Type B pancreatic cell (in vitro differentiated cells): ENCODE measurements at regions not wholly inside any gene's neighbourhood (a gene's known extent, or its start where the extent isn't known, plus 50 kb on each side); places are given as distances from the start of the nearest gene placed in this dataset.
"Not testable (repeated sequence)": the region's sequence is repeated elsewhere in the genome, so short reads cannot be mapped to it uniquely, and the experiment has no call there.

Source experiments
- DNase-seq: peaks from one replicate; pipeline ENCODE4 v3.0.0; 2021; ENCODE audit warnings: mixed read lengths; ENCODE audit not compliant: unreplicated experiment; ENCODE audit errors: extremely low spot score
- H3K27ac Mint-ChIP-seq: 2 replicates; pipeline ENCODE4 v1.8.0; 2021; ENCODE audit warnings: mild to moderate bottlenecking, mixed read lengths
- H3K27me3 Mint-ChIP-seq: 2 replicates; pipeline ENCODE4 v1.8.0; 2021; ENCODE audit warnings: mixed read lengths
- H3K36me3 Mint-ChIP-seq: 2 replicates; pipeline ENCODE4 v1.8.0; 2021; ENCODE audit warnings: mixed read lengths
- H3K4me1 Mint-ChIP-seq: one replicate; pipeline ENCODE4 v1.8.0; 2021; ENCODE audit warnings: mixed read lengths; ENCODE audit not compliant: unreplicated experiment
- H3K4me3 Mint-ChIP-seq: 2 replicates; pipeline ENCODE4 v1.8.0; 2021; ENCODE audit warnings: mild to moderate bottlenecking, mixed read lengths
- H3K9me3 Mint-ChIP-seq: 2 replicates; pipeline ENCODE4 v1.8.0; 2021; ENCODE audit warnings: mixed read lengths
- CTCF ChIP-seq: fragments of 200-600 bp; sonication (generic); conservative IDR thresholded peaks from 2 replicates; pipeline ENCODE4 v1.5.0; 2021; ENCODE audit warnings: antibody characterized with exemption, mild to moderate bottlenecking

- Mint-ChIP-seq H3K27ac (no peak overlapping the region), H3K9me3 (no peaks in the 10 kb centered on the region), H3K4me1 (no peaks in the 10 kb centered on the region), H3K27me3 (peaks cover 12% of the 10 kb centered on the region), H3K36me3 (no peaks in the 10 kb centered on the region), H3K4me3 (no peak overlapping the region)
- no peak for DNase-seq
- no peak for TF ChIP-seq CTCF
Observed at GRCh38 chr10:25743832-25744231, 190.2 kb upstream of the MYO3A start.

- no peaks in the 10 kb centered on the region for H3K36me3 Mint-ChIP-seq
Observed at GRCh38 chr10:25744574-25744973, 189.5 kb upstream of the MYO3A start.

DNA sequence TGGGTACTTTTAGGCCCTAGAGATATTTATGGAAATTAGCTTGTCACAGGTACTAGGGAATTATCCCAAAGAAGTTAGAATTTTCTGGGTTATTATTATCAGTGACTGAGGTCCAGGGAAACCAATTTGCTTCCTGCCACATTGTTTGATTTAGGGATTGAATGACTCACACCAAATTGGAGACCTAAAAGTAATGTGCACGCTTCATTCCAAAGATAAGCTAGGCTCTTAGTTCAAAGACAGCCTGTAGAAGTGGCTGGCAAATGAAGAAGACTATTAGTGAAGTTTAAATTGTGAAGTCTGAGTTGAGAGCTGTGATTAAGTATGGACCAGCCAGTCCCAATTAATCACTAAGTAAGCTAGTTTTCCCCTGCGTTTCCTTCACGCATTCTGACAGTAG is 188.1 kb upstream of the MYO3A start:
- Mint-ChIP-seq H3K9me3 (no peaks in the 10 kb centered on the region), H3K27ac (no peak overlapping the region), H3K36me3 (no peaks in the 10 kb centered on the region), H3K4me3 (no peak overlapping the region), H3K27me3 (peaks cover 12% of the 10 kb centered on the region), H3K4me1 (no peaks in the 10 kb centered on the region)
- DNase-seq, result no peak
- TF ChIP-seq CTCF, result no peak

More at GRCh38 chr10:25744574-25744973, 189.5 kb upstream of the MYO3A start:
- no peak for DNase-seq
- H3K4me3 Mint-ChIP-seq, result no peak overlapping the region
- no peak for TF ChIP-seq CTCF
- H3K27me3 Mint-ChIP-seq, result peaks cover 12% of the 10 kb centered on the region
- H3K4me1 Mint-ChIP-seq, result no peaks in the 10 kb centered on the region
- no peaks in the 10 kb centered on the region for H3K9me3 Mint-ChIP-seq
- no peak overlapping the region for H3K27ac Mint-ChIP-seq

- no peak overlapping the region for H3K27ac Mint-ChIP-seq
- TF ChIP-seq CTCF, result no peak
- no peaks in the 10 kb centered on the region for H3K9me3 Mint-ChIP-seq
- H3K4me3 Mint-ChIP-seq, result no peak overlapping the region
- no peak for DNase-seq
- peaks cover 12% of the 10 kb centered on the region for H3K27me3 Mint-ChIP-seq
- no peaks in the 10 kb centered on the region for H3K4me1 Mint-ChIP-seq
- H3K36me3 Mint-ChIP-seq, result no peaks in the 10 kb centered on the region
Observed at GRCh38 chr10:25747084-25747483, 186.9 kb upstream of the MYO3A start.

GRCh38 chr10:25748509-25748908 is 185.5 kb upstream of the MYO3A start:
- no peak overlapping the region for H3K4me3 Mint-ChIP-seq
- H3K36me3 Mint-ChIP-seq, result no peaks in the 10 kb centered on the region
- no peak for DNase-seq
- H3K27me3 Mint-ChIP-seq, result peaks cover 12% of the 10 kb centered on the region
- H3K4me1 Mint-ChIP-seq, result no peaks in the 10 kb centered on the region
- no peak for TF ChIP-seq CTCF
- H3K9me3 Mint-ChIP-seq, result no peaks in the 10 kb centered on the region
- H3K27ac Mint-ChIP-seq, result no peak overlapping the region

- H3K4me3 Mint-ChIP-seq, result no peak overlapping the region
- H3K9me3 Mint-ChIP-seq, result no peaks in the 10 kb centered on the region
- TF ChIP-seq CTCF, result no peak
- H3K4me1 Mint-ChIP-seq, result peaks cover 7% of the 10 kb centered on the region
- H3K27ac Mint-ChIP-seq, result no peak overlapping the region
- no peaks in the 10 kb centered on the region for H3K36me3 Mint-ChIP-seq
- DNase-seq, result no peak
- no peaks in the 10 kb centered on the region for H3K27me3 Mint-ChIP-seq
Observed at GRCh38 chr10:25753776-25754175, 180.3 kb upstream of the MYO3A start.

GRCh38 chr10:25755874-25756273 is 178.2 kb upstream of the MYO3A start:
- H3K4me1 Mint-ChIP-seq, H3K36me3 Mint-ChIP-seq, DNase-seq, H3K27ac Mint-ChIP-seq, H3K4me3 Mint-ChIP-seq, H3K27me3 Mint-ChIP-seq, H3K9me3 Mint-ChIP-seq: not testable (repeated sequence)
